HG02981 (cell line): ENCODE measurements at regions not wholly inside any gene's neighbourhood (a gene's known extent, or its start where the extent isn't known, plus 50 kb on each side); places are given as distances from the start of the nearest gene placed in this dataset.

Source experiments
- ATAC-seq: cut with Tn5 transposase; IDR thresholded peaks from one replicate; pipeline ENCODE4 v1.9.1; 2021; ENCODE audit warnings: mild to moderate bottlenecking, moderate library complexity; ENCODE audit not compliant: unreplicated experiment

GRCh38 chr15:93185796-93186195, 96.8 kb upstream of the RGMA start:
- no peak for ATAC-seq

- ATAC-seq = no peak
Observed at GRCh38 chr15:93182703-93183205, 93.7 kb upstream of the RGMA start.

- ATAC-seq = no peak
Observed at GRCh38 chr15:93180656-93181055, 91.6 kb upstream of the RGMA start.

- ATAC-seq = no peak
Observed at GRCh38 chr15:93180128-93180527, 91.1 kb upstream of the RGMA start.

- ATAC-seq = no peak
Observed at GRCh38 chr15:93179700-93180102, 90.7 kb upstream of the RGMA start.

- no peak for ATAC-seq
Observed at GRCh38 chr15:93179072-93179471, 90.1 kb upstream of the RGMA start.

GRCh38 chr15:93178371-93178770, 89.4 kb upstream of the RGMA start:
- ATAC-seq = no peak

GRCh38 chr15:93176065-93176464, 87.1 kb upstream of the RGMA start:
- no peak for ATAC-seq

GRCh38 chr15:93174836-93175235, 85.8 kb upstream of the RGMA start:
- no peak for ATAC-seq

GRCh38 chr15:93173369-93173768, 84.4 kb upstream of the RGMA start:
- ATAC-seq = no peak

GRCh38 chr15:93171476-93171875, 82.5 kb upstream of the RGMA start:
- no peak for ATAC-seq

- ATAC-seq = no peak
Observed at GRCh38 chr15:93170329-93170728, 81.3 kb upstream of the RGMA start.

- no peak for ATAC-seq
Observed at GRCh38 chr15:93168910-93169309, 79.9 kb upstream of the RGMA start.

- ATAC-seq = no peak
Observed at GRCh38 chr15:93167291-93167690, 78.3 kb upstream of the RGMA start.

- ATAC-seq = no peak
Observed at GRCh38 chr15:93166675-93167074, 77.7 kb upstream of the RGMA start.

GRCh38 chr15:93165734-93166470, 76.9 kb upstream of the RGMA start:
- ATAC-seq = no peak

GRCh38 chr15:93164409-93164808, 75.4 kb upstream of the RGMA start:
- ATAC-seq = no peak

- no peak for ATAC-seq
Observed at GRCh38 chr15:93162560-93162959, 73.5 kb upstream of the RGMA start.

GRCh38 chr15:93159930-93160329, 70.9 kb upstream of the RGMA start:
- no peak for ATAC-seq

GRCh38 chr15:93158097-93158900, 69.3 kb upstream of the RGMA start:
- no peak for ATAC-seq

GRCh38 chr15:93154666-93155065, 65.7 kb upstream of the RGMA start:
- no peak for ATAC-seq

GRCh38 chr15:93152951-93153350, 63.9 kb upstream of the RGMA start:
- no peak for ATAC-seq
